ENCODE measurements at regions not wholly inside any gene's neighbourhood (a gene's known extent, or its start where the extent isn't known, plus 50 kb on each side); places are given as distances from the start of the nearest gene placed in this dataset.

GRCh38 chr1:59055908-59056719 lies 240.8 kb upstream of the FGGY start:
- no peaks in the 10 kb centered on the region for H3K27me3 ChIP-seq (ENCODE audit: insufficient read depth, low read length, poor library complexity, severe bottlenecking)
- H3K4me1 ChIP-seq (ENCODE audit: insufficient read depth, low read length), result no peaks in the 10 kb centered on the region
- CTCF ChIA-PET, result no interaction called here
- H3K9me3 ChIP-seq (ENCODE audit: low read length), result no peaks in the 10 kb centered on the region
- H3K4me3 Mint-ChIP-seq, result no peak overlapping the region
- no peak overlapping the region for H3K4me3 ChIP-seq (ENCODE audit: low read length)
- peaks cover 5% of the 10 kb centered on the region in 3 donors for H3K4me1 Mint-ChIP-seq
- peaks cover 0 to 2% of the 10 kb centered on the region in 2 donors for H3K27me3 Mint-ChIP-seq
- no peaks in the 10 kb centered on the region for H3K9me3 Mint-ChIP-seq
- no peaks in the 10 kb centered on the region for H3K36me3 ChIP-seq (ENCODE audit: insufficient read depth, low read length)
- DNase-seq, result no peak
- POLR2A ChIA-PET, result no interaction called here
- H3K36me3 Mint-ChIP-seq, result peaks cover 0 to 9% (median 6%) of the 10 kb centered on the region in 3 donors
- H3K27ac Mint-ChIP-seq, result no peak overlapping the region
- H3K27ac ChIP-seq (ENCODE audit: low read depth, low read length), result no peak overlapping the region

- H3K9me3 ChIP-seq (ENCODE audit: low read length), result no peaks in the 10 kb centered on the region
- Mint-ChIP-seq H3K4me3 (no peak overlapping the region), H3K27me3 (peaks cover 0 to 2% of the 10 kb centered on the region in 2 donors), H3K27ac (no peak overlapping the region), H3K36me3 (peaks cover 0 to 9% (median 6%) of the 10 kb centered on the region in 3 donors), H3K4me1 (peaks cover 15 to 17% (median 16%) of the 10 kb centered on the region in 3 donors), H3K9me3 (no peaks in the 10 kb centered on the region)
- H3K4me1 ChIP-seq (ENCODE audit: insufficient read depth, low read length), result no peaks in the 10 kb centered on the region
- H3K4me3 ChIP-seq (ENCODE audit: low read length), result no peak overlapping the region
- no peak overlapping the region for H3K27ac ChIP-seq (ENCODE audit: low read depth, low read length)
- H3K27me3 ChIP-seq (ENCODE audit: insufficient read depth, low read length, poor library complexity, severe bottlenecking), result no peaks in the 10 kb centered on the region
- ChIA-PET CTCF (no interaction called here), POLR2A (no interaction called here)
- H3K36me3 ChIP-seq (ENCODE audit: insufficient read depth, low read length), result no peaks in the 10 kb centered on the region
- DNase-seq, result no peak
Measured at GRCh38 chr1:59057211-59057694, 239.6 kb upstream of the FGGY start.

DNA sequence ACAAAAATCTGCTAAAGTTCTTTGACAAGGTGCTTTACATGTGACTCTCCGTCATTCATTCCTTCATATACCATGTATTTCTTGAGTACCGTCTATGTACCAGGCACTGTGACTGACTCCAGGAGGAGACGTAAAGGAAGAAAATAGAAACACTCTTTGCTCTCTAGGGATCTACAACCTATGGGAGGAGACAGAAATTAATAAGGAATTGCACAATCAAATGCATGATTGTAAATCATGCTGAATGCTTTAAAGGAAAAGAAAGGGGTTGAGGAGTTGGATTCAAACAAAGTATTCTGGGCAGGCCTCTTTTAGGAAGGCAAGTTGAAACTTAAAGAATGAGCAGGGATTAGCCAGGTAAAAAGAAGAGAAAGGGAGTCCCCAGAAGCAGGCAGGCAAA lies 239.1 kb upstream of the FGGY start:
- POLR2A ChIA-PET, result no interaction called here
- Histone ChIP-seq H3K27me3 (ENCODE audit: insufficient read depth, low read length, poor library complexity, severe bottlenecking) (no peaks in the 10 kb centered on the region), H3K4me1 (ENCODE audit: insufficient read depth, low read length) (peaks cover 2% of the 10 kb centered on the region), H3K27ac (ENCODE audit: low read depth, low read length) (no peak overlapping the region), H3K9me3 (ENCODE audit: low read length) (no peaks in the 10 kb centered on the region), H3K36me3 (ENCODE audit: insufficient read depth, low read length) (no peaks in the 10 kb centered on the region), H3K4me3 (ENCODE audit: low read length) (no peak overlapping the region)
- H3K36me3 Mint-ChIP-seq, result peaks cover 0 to 9% (median 6%) of the 10 kb centered on the region in 3 donors
- no peaks in the 10 kb centered on the region for H3K9me3 Mint-ChIP-seq
- peaks cover 0 to 2% of the 10 kb centered on the region in 2 donors for H3K27me3 Mint-ChIP-seq
- CTCF ChIA-PET, result interaction anchor here (1.8 kb wide), 1 partner anchor 10 kb away, joined by 5 read pairs; no protein-coding TSS in a partner anchor
- no peak for DNase-seq
- no peak overlapping the region for H3K4me3 Mint-ChIP-seq
- H3K4me1 Mint-ChIP-seq, result peaks cover 18 to 22% (median 21%) of the 10 kb centered on the region in 3 donors
- peak overlapping the region in 2 of 8 donors; percentile 42 to 67 for H3K27ac Mint-ChIP-seq

DNA sequence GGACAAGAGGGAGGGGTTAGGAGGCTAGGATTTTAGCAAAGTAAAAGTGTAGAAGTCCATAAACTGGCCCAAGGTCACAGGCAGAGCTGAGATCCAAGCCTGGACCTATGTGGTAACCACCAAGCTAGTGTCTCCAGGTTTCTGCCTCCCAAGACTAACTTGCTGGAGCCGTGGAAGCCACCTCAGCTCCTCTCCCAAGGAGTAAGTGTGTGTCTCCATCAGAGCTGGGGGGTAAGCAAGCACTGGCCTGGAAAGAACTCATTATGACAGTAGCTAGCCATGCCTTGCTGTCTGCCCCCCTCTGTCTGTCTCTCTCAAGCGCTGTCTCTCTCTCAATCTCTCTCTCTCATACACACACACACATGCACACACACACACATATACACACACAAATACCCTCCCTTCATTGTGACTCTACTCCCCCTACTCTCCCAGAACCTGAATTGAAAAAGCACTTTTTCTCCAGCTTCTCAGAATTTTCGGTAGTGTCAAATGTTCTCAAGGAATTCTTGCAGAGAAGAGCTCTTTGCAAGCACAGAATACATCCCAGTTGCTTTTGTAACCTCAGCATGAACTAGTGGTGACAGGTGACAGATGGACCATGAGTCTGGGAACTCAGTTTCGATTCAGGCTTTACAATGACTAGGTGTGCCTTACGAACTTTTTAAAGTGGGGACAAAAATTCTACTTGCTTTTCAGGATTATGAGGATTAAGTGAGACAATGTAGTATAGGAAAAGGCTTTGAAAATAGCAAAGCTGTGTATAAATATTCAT lies 238.0 kb upstream of the FGGY start:
- no peak for DNase-seq
- H3K27me3 Mint-ChIP-seq, result peaks cover 0 to 2% of the 10 kb centered on the region in 2 donors
- H3K36me3 Mint-ChIP-seq, result peaks cover 0 to 9% (median 5%) of the 10 kb centered on the region in 3 donors
- H3K36me3 ChIP-seq (ENCODE audit: insufficient read depth, low read length), result no peaks in the 10 kb centered on the region
- peaks cover 12% of the 10 kb centered on the region for H3K4me1 ChIP-seq (ENCODE audit: insufficient read depth, low read length)
- no peaks in the 10 kb centered on the region for H3K27me3 ChIP-seq (ENCODE audit: insufficient read depth, low read length, poor library complexity, severe bottlenecking)
- no peaks in the 10 kb centered on the region for H3K9me3 ChIP-seq (ENCODE audit: low read length)
- H3K4me3 Mint-ChIP-seq, result no peak overlapping the region
- no peaks in the 10 kb centered on the region for H3K9me3 Mint-ChIP-seq
- peak overlapping the region in 2 of 8 donors; percentile 37 to 74 for H3K27ac Mint-ChIP-seq
- H3K4me3 ChIP-seq (ENCODE audit: low read length), result no peak overlapping the region
- no peak overlapping the region for H3K27ac ChIP-seq (ENCODE audit: low read depth, low read length)
- H3K4me1 Mint-ChIP-seq, result peaks cover 29 to 32% (median 32%) of the 10 kb centered on the region in 3 donors
- ChIA-PET POLR2A (no interaction called here), CTCF (interaction anchor here (1.2 to 1.8 kb wide), 2 partner anchors 9 to 13 kb away, joined by 4 to 5 read pairs; no protein-coding TSS in a partner anchor)

- H3K36me3 Mint-ChIP-seq, result peaks cover 0 to 4% (median 3%) of the 10 kb centered on the region in 3 donors
- CTCF ChIA-PET, result interaction anchor here (0.9 to 1.6 kb wide), 3 partner anchors 9 to 15 kb away, joined by 3 to 5 read pairs (median 4); no protein-coding TSS in a partner anchor
- Histone ChIP-seq H3K4me3 (ENCODE audit: low read length) (no peak overlapping the region), H3K36me3 (ENCODE audit: insufficient read depth, low read length) (no peaks in the 10 kb centered on the region), H3K27me3 (ENCODE audit: insufficient read depth, low read length, poor library complexity, severe bottlenecking) (no peaks in the 10 kb centered on the region), H3K4me1 (ENCODE audit: insufficient read depth, low read length) (peaks cover 19% of the 10 kb centered on the region), H3K27ac (ENCODE audit: low read depth, low read length) (no peak overlapping the region), H3K9me3 (ENCODE audit: low read length) (no peaks in the 10 kb centered on the region)
- DNase-seq, result no peak
- H3K4me1 Mint-ChIP-seq, result peaks cover 37 to 42% (median 42%) of the 10 kb centered on the region in 3 donors
- H3K27ac Mint-ChIP-seq, result no peak overlapping the region
- H3K4me3 Mint-ChIP-seq, result no peak overlapping the region
- no peaks in the 10 kb centered on the region for H3K9me3 Mint-ChIP-seq
- peaks cover 0 to 2% of the 10 kb centered on the region in 2 donors for H3K27me3 Mint-ChIP-seq
- POLR2A ChIA-PET, result no interaction called here
Measured at GRCh38 chr1:59061876-59062275, 235.0 kb upstream of the FGGY start.

DNA sequence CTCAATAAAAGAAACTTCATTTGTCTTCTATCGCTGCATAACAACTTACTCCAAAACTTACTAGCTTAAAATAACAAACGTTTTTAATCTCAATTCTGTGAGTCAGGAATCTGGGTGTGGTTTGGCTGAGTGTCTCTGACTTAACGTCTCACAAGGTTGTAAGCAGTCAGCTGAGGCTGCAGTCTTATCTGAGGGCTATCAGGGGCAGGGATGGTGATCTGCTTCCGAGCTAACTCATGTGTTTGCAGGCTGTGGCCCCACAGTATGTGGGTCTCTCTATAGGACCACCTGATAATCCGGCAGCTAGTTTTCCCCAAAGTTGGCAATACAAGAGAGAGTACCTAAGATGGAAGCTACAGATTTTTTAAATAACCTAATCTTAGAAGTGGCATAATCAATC lies 234.2 kb upstream of the FGGY start:
- no peaks in the 10 kb centered on the region for H3K9me3 Mint-ChIP-seq
- CTCF ChIA-PET, result interaction anchor here (1.5 to 1.6 kb wide), 2 partner anchors 8 to 14 kb away, joined by 4 to 5 read pairs; no protein-coding TSS in a partner anchor
- H3K27me3 ChIP-seq (ENCODE audit: insufficient read depth, low read length, poor library complexity, severe bottlenecking), result no peaks in the 10 kb centered on the region
- peaks cover 0 to 2% of the 10 kb centered on the region in 2 donors for H3K27me3 Mint-ChIP-seq
- POLR2A ChIA-PET, result no interaction called here
- H3K27ac Mint-ChIP-seq, result peak overlapping the region in 2 of 8 donors; percentile 49 to 69
- H3K27ac ChIP-seq (ENCODE audit: low read depth, low read length), result no peak overlapping the region
- peaks cover 19% of the 10 kb centered on the region for H3K4me1 ChIP-seq (ENCODE audit: insufficient read depth, low read length)
- peaks cover 0 to 4% (median 3%) of the 10 kb centered on the region in 3 donors for H3K36me3 Mint-ChIP-seq
- no peak overlapping the region for H3K4me3 Mint-ChIP-seq
- DNase-seq, result no peak
- H3K36me3 ChIP-seq (ENCODE audit: insufficient read depth, low read length), result no peaks in the 10 kb centered on the region
- H3K9me3 ChIP-seq (ENCODE audit: low read length), result no peaks in the 10 kb centered on the region
- H3K4me1 Mint-ChIP-seq, result peaks cover 37 to 42% (median 42%) of the 10 kb centered on the region in 3 donors
- H3K4me3 ChIP-seq (ENCODE audit: low read length), result no peak overlapping the region

GRCh38 chr1:59063501-59063900 lies 233.4 kb upstream of the FGGY start:
- CTCF ChIA-PET, result no interaction called here
- Histone ChIP-seq H3K27me3 (ENCODE audit: insufficient read depth, low read length, poor library complexity, severe bottlenecking) (no peaks in the 10 kb centered on the region), H3K9me3 (ENCODE audit: low read length) (no peaks in the 10 kb centered on the region), H3K4me1 (ENCODE audit: insufficient read depth, low read length) (peaks cover 19% of the 10 kb centered on the region), H3K27ac (ENCODE audit: low read depth, low read length) (no peak overlapping the region), H3K36me3 (ENCODE audit: insufficient read depth, low read length) (no peaks in the 10 kb centered on the region), H3K4me3 (ENCODE audit: low read length) (peak overlapping the region; percentile 6)
- H3K27me3 Mint-ChIP-seq, result peaks cover 0 to 2% of the 10 kb centered on the region in 2 donors
- peaks cover 0 to 4% (median 2%) of the 10 kb centered on the region in 3 donors for H3K36me3 Mint-ChIP-seq
- DNase-seq, result peak in 2 of 5 donors; percentile 21 to 33
- peaks cover 37 to 42% (median 42%) of the 10 kb centered on the region in 3 donors for H3K4me1 Mint-ChIP-seq
- POLR2A ChIA-PET, result no interaction called here
- H3K4me3 Mint-ChIP-seq, result peak overlapping the region in 6 of 7 donors; percentile 27 to 74 (median 54)
- H3K9me3 Mint-ChIP-seq, result no peaks in the 10 kb centered on the region
- H3K27ac Mint-ChIP-seq, result peak overlapping the region; percentile 27 to 87 (median 67)
